ENCODE measurements at regions not wholly inside any gene's neighbourhood (a gene's known extent, or its start where the extent isn't known, plus 50 kb on each side); places are given as distances from the start of the nearest gene placed in this dataset.

DNA sequence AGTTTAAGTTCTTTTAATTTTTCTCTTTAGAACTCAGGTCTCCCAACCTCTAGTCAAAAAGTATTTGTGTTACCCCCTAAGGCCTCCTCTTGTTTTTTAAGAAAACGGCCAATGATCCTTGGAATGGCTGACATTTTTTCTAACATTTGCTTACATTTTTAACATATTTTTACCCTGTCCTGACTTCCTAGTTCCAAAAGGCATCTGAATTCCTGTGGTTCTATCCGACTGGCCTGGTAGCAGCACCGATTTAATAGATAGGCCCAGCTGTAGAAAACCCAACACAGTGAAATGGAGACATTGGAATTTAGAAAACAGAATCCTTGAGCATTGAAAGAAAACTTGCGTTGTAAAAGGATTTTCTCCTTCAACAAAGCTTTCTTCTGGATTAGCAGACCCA lies 134.7 kb upstream of the GSC start:
- no peak for DNase-seq (ENCODE audit: low spot score in 2 of 2)
- Mint-ChIP-seq H3K4me3 (no peak overlapping the region), H3K4me1 (no peaks in the 10 kb centered on the region), H3K27me3 (peaks cover 8% of the 10 kb centered on the region), H3K9me3 (no peaks in the 10 kb centered on the region), H3K36me3 (ENCODE audit: insufficient read depth) (no peaks in the 10 kb centered on the region), H3K27ac (ENCODE audit: low read depth) (no peak overlapping the region)
- ATAC-seq (replicated peaks; ENCODE audit: extremely low read depth, poor library complexity, severe bottlenecking), result no peak

DNA sequence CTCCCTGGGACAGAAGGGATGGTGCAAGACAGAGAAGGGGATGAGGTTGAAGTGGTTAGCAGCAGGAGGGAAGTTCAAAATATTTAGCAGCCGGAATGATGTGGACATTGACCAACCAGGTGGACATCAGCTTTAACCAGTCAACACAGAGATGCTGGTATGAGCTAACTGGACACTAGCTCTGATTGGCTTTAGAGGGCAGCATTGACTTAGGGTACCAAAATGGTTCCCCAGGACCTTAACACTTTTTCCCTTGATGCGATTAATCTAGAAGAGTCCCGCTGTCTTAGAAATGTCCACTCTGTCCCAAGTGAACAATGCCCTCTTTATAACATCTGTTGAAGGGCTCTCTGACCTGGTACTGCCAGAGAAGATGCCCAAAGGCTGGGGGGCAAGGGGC lies 134.0 kb upstream of the GSC start:
- ATAC-seq (replicated peaks; ENCODE audit: extremely low read depth, poor library complexity, severe bottlenecking), result no peak
- no peaks in the 10 kb centered on the region for H3K9me3 Mint-ChIP-seq
- no peak overlapping the region for H3K27ac Mint-ChIP-seq (ENCODE audit: low read depth)
- H3K4me1 Mint-ChIP-seq, result no peaks in the 10 kb centered on the region
- no peak for DNase-seq (ENCODE audit: low spot score in 2 of 2)
- no peaks in the 10 kb centered on the region for H3K27me3 Mint-ChIP-seq
- no peaks in the 10 kb centered on the region for H3K36me3 Mint-ChIP-seq (ENCODE audit: insufficient read depth)
- H3K4me3 Mint-ChIP-seq, result no peak overlapping the region

DNA sequence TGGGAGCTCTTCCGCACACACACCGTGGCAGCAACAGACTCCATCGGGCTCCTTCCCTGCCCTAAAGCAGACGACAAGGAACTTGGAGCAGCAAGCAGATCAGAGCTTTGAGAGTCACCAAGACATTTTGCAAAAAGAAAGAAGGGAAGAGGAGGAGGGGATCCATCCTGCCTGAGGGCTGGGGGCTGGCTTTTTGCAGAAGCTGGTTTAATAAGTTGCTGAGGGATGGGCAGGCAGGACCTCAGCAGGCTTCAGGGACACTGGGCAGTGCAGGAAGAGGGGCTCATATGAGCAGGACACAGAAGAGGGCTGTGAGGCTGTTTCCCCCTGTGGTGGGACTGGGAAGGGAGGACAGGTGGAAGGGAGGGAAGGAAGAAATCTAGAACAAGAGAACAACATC lies 133.4 kb upstream of the GSC start:
- H3K27me3 Mint-ChIP-seq, result no peaks in the 10 kb centered on the region

DNA sequence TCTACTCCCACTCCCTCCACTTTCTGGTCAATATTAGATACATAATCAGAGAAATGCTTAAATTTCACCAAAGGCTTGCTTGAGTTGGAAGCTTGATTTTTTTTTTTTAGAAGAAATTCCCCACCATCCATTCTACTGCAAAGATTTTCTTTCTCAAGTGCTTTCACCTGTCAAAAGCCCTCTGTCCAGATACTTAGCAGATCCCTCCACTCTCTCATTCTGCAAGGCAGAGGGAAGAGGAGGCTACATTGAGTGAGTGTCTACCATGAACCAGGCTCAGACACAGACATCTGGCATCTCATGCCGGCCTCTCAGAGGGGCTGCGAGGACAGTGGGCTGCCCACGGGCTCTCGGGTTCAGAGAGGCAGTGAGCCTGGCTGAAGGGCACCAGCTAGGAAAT lies 127.6 kb upstream of the GSC start:
- DNase-seq (ENCODE audit: low spot score in 2 of 2) (no peak), ATAC-seq (replicated peaks; ENCODE audit: extremely low read depth, poor library complexity, severe bottlenecking) (no peak)
- Mint-ChIP-seq H3K36me3 (ENCODE audit: insufficient read depth) (no peaks in the 10 kb centered on the region), H3K4me3 (no peak overlapping the region), H3K27ac (ENCODE audit: low read depth) (no peak overlapping the region), H3K9me3 (no peaks in the 10 kb centered on the region), H3K4me1 (no peaks in the 10 kb centered on the region), H3K27me3 (no peaks in the 10 kb centered on the region)

More for the DNA sequence above, 133.4 kb upstream of the GSC start:
- H3K4me3 Mint-ChIP-seq, result no peak overlapping the region
- H3K4me1 Mint-ChIP-seq, result no peaks in the 10 kb centered on the region
- no peak for DNase-seq (ENCODE audit: low spot score in 2 of 2)
- H3K27ac Mint-ChIP-seq (ENCODE audit: low read depth), result no peak overlapping the region
- no peaks in the 10 kb centered on the region for H3K9me3 Mint-ChIP-seq
- no peak for ATAC-seq (replicated peaks; ENCODE audit: extremely low read depth, poor library complexity, severe bottlenecking)
- H3K36me3 Mint-ChIP-seq (ENCODE audit: insufficient read depth), result no peaks in the 10 kb centered on the region

DNA sequence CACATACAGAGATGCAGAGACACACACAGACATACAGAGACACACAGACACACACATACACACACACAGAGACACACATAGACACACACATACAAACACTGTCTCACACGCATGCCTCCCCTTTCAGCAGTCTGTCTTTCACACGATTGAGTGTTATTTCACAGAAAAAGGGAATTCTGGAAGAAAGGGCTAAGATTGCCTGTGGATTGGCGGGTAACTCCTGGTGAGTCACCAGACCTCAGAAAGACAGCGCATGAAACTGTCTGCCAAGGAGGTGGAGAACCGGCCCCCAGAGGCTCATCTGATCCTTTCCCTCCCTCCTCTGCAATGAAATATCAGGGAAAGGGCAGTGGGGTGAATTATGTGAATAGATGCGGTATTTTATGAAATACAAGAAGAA lies 127.2 kb upstream of the GSC start:
- no peaks in the 10 kb centered on the region for H3K9me3 Mint-ChIP-seq
- no peak overlapping the region for H3K4me3 Mint-ChIP-seq
- no peaks in the 10 kb centered on the region for H3K36me3 Mint-ChIP-seq (ENCODE audit: insufficient read depth)
- no peak for ATAC-seq (replicated peaks; ENCODE audit: extremely low read depth, poor library complexity, severe bottlenecking)
- H3K27me3 Mint-ChIP-seq, result no peaks in the 10 kb centered on the region
- DNase-seq (ENCODE audit: low spot score in 2 of 2), result no peak
- no peak overlapping the region for H3K27ac Mint-ChIP-seq (ENCODE audit: low read depth)
- H3K4me1 Mint-ChIP-seq, result no peaks in the 10 kb centered on the region

DNA sequence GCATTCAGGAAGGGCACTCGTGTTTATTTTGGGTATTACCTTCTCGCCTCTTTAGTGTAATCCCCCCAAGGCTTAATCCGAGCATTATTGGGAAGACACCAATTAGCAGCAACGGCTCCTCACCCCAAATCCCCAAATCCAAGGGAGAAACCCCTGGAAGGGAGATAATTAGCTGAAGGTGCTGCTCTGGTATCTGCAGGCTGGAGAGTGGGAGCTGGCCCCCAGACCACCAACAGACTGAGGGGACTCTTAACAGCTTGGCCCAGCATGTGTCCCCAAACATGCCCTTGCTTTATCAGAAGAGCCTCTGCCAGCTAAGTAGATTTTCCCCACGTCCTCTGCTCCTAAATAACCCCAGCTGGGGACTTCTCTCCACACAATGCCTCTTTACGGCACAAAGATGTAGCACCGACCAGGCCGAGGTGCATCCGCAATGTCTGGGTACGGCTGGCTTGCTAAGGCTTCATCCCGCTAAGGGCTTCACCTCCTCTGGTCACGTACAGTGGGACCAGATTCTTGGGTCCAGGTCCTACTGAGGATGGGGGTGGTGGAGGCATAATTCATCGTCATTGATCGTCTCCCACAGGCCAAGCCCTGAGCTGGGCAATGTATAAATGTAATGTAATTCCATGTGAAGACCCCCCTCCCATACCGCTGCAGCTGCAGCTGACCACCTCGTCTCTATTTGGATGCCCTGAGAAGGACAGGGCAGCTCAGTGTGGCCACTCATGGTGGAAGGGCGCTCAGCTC lies 123.7 kb upstream of the GSC start:
- no peaks in the 10 kb centered on the region for H3K4me1 Mint-ChIP-seq
- no peaks in the 10 kb centered on the region for H3K36me3 Mint-ChIP-seq (ENCODE audit: insufficient read depth)
- H3K27ac Mint-ChIP-seq (ENCODE audit: low read depth), result no peak overlapping the region
- H3K9me3 Mint-ChIP-seq, result no peaks in the 10 kb centered on the region
- no peaks in the 10 kb centered on the region for H3K27me3 Mint-ChIP-seq
- ATAC-seq (replicated peaks; ENCODE audit: extremely low read depth, poor library complexity, severe bottlenecking) (no peak), DNase-seq (ENCODE audit: low spot score in 2 of 2) (no peak)
- no peak overlapping the region for H3K4me3 Mint-ChIP-seq

DNA sequence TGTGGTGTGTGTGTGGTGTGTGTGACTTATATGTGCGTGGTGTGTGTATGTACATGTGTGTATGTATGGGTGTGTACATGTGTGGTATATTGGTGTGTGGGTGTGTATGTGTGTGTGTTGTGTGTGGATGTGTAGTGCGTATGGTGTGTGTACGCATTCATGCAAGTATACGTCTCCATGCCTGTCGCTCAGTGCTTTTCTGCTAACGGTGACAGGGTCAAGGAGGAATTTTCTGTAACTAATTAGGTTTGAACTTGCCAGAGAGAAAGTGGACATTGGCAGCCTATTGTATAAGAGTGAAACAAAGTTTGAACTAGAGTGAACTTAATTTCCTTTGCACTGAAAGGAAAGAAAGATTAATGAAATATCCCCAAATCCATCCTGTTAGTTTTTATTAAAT lies 120.9 kb upstream of the GSC start:
- Mint-ChIP-seq H3K36me3 (ENCODE audit: insufficient read depth) (no peaks in the 10 kb centered on the region), H3K9me3 (no peaks in the 10 kb centered on the region), H3K4me3 (no peak overlapping the region), H3K4me1 (no peaks in the 10 kb centered on the region), H3K27ac (ENCODE audit: low read depth) (no peak overlapping the region), H3K27me3 (peaks cover 7% of the 10 kb centered on the region)
- ATAC-seq (replicated peaks; ENCODE audit: extremely low read depth, poor library complexity, severe bottlenecking), result no peak
- DNase-seq (ENCODE audit: low spot score in 2 of 2), result no peak

DNA sequence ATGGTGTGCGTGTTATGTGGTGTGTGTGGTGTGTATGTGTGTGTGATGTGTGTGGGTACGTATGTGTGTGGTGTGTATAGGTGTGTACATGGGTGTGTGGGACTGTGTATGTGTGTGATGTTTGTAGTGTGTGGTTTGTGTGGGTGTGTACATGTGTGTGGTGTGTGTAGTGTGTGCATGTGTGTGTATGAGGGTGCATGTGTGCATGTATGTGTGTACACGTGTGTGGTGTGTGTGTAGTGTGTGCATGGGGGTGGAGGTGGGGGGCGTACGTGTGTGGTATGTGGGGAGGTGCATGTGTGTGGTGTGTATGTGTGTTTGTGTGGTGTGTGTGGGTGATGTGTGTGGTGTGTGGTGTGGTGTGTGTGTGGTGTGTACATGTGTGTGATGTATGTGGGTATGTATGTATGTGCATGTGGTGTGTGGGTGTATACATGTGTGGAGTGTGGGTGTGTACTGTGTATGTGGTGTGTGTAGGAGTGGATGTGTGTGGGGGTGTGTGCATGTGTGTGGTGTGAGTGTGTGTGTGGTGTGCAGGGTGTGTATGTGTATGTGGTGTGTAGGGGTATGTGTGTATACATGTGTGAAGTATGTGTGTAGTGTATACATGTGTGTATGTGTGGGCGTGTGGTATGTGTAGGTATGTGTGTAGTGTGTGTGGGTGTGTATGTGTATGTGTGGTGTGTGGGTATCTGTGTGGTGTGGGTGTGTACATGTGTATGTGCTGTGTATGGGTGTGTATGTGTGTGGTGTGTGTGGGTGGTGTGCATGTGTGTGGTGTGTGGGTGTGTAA lies 119.8 kb upstream of the GSC start:
- Mint-ChIP-seq H3K36me3 (ENCODE audit: insufficient read depth) (no peaks in the 10 kb centered on the region), H3K27me3 (peaks cover 17% of the 10 kb centered on the region), H3K9me3 (no peaks in the 10 kb centered on the region), H3K4me1 (no peaks in the 10 kb centered on the region), H3K27ac (ENCODE audit: low read depth) (no peak overlapping the region), H3K4me3 (no peak overlapping the region)
- DNase-seq (ENCODE audit: low spot score in 2 of 2) (no peak), ATAC-seq (replicated peaks; ENCODE audit: extremely low read depth, poor library complexity, severe bottlenecking) (no peak)

DNA sequence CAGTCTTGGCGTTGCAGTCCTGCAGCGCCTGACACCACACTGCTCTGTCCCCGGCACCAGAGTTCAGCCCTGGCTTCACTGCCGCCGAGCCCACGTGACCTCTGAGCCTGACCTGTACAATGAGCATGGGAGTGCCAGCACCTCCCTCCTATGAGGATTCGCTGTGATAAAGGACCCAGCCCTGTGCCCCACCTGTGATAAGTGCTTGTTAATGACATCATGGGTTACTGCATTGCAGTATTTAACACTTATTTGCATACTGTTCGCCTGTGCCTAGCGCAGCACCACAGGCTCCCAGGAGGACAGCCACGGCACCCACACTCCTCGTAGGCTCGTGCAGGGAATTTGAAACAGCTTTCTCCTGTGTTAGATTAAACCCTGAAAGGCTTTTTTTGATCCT lies 118.2 kb upstream of the GSC start:
- H3K27ac Mint-ChIP-seq (ENCODE audit: low read depth), result no peak overlapping the region

DNA sequence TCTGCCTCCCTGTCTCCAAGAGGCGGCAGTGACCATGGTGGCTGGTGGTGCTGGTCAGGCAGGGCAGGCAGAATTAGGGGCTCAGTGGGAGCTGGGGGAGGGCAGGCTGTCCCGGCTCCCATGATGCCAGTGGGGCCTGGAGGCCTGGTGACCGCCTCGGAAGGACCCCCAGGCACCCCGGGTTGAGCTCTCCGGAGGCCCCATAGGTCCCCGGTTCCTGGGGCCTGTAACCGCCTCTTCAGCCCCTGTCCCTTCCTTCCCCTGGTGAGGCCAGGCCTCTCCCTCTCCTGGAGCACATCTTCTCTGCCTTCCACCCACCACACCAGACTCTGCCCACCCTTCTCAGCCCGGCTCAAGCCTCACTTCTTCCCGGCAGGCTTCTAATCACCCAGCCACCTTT lies 117.7 kb upstream of the GSC start:
- H3K36me3 Mint-ChIP-seq (ENCODE audit: insufficient read depth), result peaks cover 2% of the 10 kb centered on the region
- no peak for ATAC-seq (replicated peaks; ENCODE audit: extremely low read depth, poor library complexity, severe bottlenecking)
- H3K27ac Mint-ChIP-seq (ENCODE audit: low read depth), result no peak overlapping the region
- H3K9me3 Mint-ChIP-seq, result no peaks in the 10 kb centered on the region
- no peak for DNase-seq (ENCODE audit: low spot score in 2 of 2)
- no peaks in the 10 kb centered on the region for H3K4me1 Mint-ChIP-seq
- no peak overlapping the region for H3K4me3 Mint-ChIP-seq
- peaks cover 17% of the 10 kb centered on the region for H3K27me3 Mint-ChIP-seq

More for the DNA sequence above, 118.2 kb upstream of the GSC start:
- Mint-ChIP-seq H3K4me1 (no peaks in the 10 kb centered on the region), H3K9me3 (no peaks in the 10 kb centered on the region), H3K36me3 (ENCODE audit: insufficient read depth) (peaks cover 2% of the 10 kb centered on the region), H3K27me3 (peaks cover 17% of the 10 kb centered on the region), H3K4me3 (no peak overlapping the region)
- no peak for DNase-seq (ENCODE audit: low spot score in 2 of 2)
- no peak for ATAC-seq (replicated peaks; ENCODE audit: extremely low read depth, poor library complexity, severe bottlenecking)

DNA sequence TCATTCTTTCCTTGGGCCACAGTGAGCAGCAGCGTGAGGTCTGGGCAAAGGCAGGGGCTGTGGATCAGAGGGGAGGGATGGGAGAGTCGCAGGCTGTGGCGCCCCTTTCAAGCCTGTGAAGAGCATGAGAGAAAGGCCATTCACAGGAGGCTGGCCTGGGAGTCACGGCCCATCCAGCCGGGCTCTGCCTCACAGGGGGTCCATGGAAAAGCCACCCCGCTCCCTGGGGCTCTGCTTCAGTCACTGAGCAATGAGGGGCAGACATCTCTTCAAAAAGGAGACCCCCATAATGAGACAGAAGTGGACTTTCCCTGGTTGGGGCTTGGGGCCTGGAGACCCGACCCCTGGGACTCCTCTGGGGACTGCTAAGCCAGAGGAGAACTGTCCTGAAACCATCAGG lies 117.0 kb upstream of the GSC start:
- no peaks in the 10 kb centered on the region for H3K4me1 Mint-ChIP-seq
- H3K9me3 Mint-ChIP-seq, result peaks cover 4% of the 10 kb centered on the region
- H3K36me3 Mint-ChIP-seq (ENCODE audit: insufficient read depth), result peaks cover 2% of the 10 kb centered on the region
- DNase-seq (ENCODE audit: low spot score in 2 of 2), result no peak
- no peak overlapping the region for H3K27ac Mint-ChIP-seq (ENCODE audit: low read depth)
- peaks cover 17% of the 10 kb centered on the region for H3K27me3 Mint-ChIP-seq
- H3K4me3 Mint-ChIP-seq, result no peak overlapping the region
- ATAC-seq (replicated peaks; ENCODE audit: extremely low read depth, poor library complexity, severe bottlenecking), result no peak

DNA sequence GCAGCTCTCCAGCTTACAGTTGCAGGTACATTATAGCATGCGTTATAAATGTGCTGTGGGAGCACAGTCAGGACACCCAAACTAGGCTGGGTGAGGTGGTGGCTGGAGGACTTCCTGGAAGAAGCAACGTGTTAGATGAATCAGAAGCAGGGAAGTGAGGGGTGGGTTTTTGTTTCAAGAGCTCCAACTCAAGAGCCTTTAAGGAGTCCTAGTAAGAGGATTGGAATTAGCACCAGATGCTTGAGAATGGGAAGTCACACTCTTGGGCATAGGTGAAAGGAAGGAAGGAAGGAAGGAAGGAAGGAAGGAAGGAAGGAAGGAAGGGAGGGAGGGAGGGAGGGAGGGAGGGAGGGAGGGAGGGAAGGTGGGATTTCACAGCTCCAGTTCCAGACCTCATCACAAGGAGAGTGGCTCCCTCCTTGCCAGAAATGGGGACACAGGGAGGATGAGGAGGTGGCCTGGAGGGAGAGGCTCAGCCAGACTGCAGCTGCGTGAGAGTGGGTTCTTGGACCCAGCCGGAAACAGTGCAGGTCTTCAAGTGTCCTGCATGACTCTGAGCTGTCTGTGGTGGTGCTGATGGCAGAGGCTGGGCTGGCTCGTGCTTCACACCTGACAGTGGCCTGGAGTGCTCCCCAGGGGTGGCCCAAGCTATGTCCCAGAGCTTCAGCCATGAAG lies 115.7 kb upstream of the GSC start:
- no peak for ATAC-seq (replicated peaks; ENCODE audit: extremely low read depth, poor library complexity, severe bottlenecking)
- H3K27ac Mint-ChIP-seq (ENCODE audit: low read depth), result no peak overlapping the region
- no peaks in the 10 kb centered on the region for H3K4me1 Mint-ChIP-seq
- peaks cover 5% of the 10 kb centered on the region for H3K9me3 Mint-ChIP-seq
- no peak overlapping the region for H3K4me3 Mint-ChIP-seq
- H3K36me3 Mint-ChIP-seq (ENCODE audit: insufficient read depth), result peaks cover 2% of the 10 kb centered on the region
- peaks cover 17% of the 10 kb centered on the region for H3K27me3 Mint-ChIP-seq
- DNase-seq (ENCODE audit: low spot score in 2 of 2), result no peak
